ENCODE measurements at regions not wholly inside any gene's neighbourhood (a gene's known extent, or its start where the extent isn't known, plus 50 kb on each side); places are given as distances from the start of the nearest gene placed in this dataset.

GRCh38 chr15:62637950-62638619 lies 404.5 kb upstream of the TPM1 start:
- no peak for DNase-seq (ENCODE audit: low read depth, low spot score)
- in situ Hi-C loops (cut with HindIII; ENCODE audit: low sequenced_read_pairs) = no loop called here
- no peak overlapping the region for H3K4me3 ChIP-seq (ENCODE audit: low read depth, low read length)
- no peak for TF ChIP-seq CTCF (IDR thresholded peaks at IDR 0.05; ENCODE audit: low read depth, low read length)

GRCh38 chr15:62639432-62639831 lies 403.1 kb upstream of the TPM1 start:
- in situ Hi-C loops (cut with HindIII; ENCODE audit: low sequenced_read_pairs) = no loop called here
- no peak overlapping the region for H3K4me3 ChIP-seq (ENCODE audit: low read depth, low read length)
- no peak for DNase-seq (ENCODE audit: low read depth, low spot score)
- TF ChIP-seq CTCF (IDR thresholded peaks at IDR 0.05; ENCODE audit: low read depth, low read length) = no peak

- in situ Hi-C loops (cut with HindIII; ENCODE audit: low sequenced_read_pairs) = no loop called here
- no peak for TF ChIP-seq CTCF (IDR thresholded peaks at IDR 0.05; ENCODE audit: low read depth, low read length)
- no peak for DNase-seq (ENCODE audit: low read depth, low spot score)
- no peak overlapping the region for H3K4me3 ChIP-seq (ENCODE audit: low read depth, low read length)
These were observed 402.5 kb upstream of the TPM1 start for GRCh38 chr15:62639906-62640605.

- DNase-seq (ENCODE audit: low read depth, low spot score) = no peak
- no peak overlapping the region for H3K4me3 ChIP-seq (ENCODE audit: low read depth, low read length)
These were observed 400.7 kb upstream of the TPM1 start for GRCh38 chr15:62641825-62642224.

GRCh38 chr15:62643572-62643971 lies 399.0 kb upstream of the TPM1 start:
- H3K4me3 ChIP-seq (ENCODE audit: low read depth, low read length) = no peak overlapping the region
- in situ Hi-C loops (cut with HindIII; ENCODE audit: low sequenced_read_pairs) = no loop called here
- no peak for DNase-seq (ENCODE audit: low read depth, low spot score)
- no peak for TF ChIP-seq CTCF (IDR thresholded peaks at IDR 0.05; ENCODE audit: low read depth, low read length)

More at GRCh38 chr15:62641825-62642224, 400.7 kb upstream of the TPM1 start:
- in situ Hi-C loops (cut with HindIII; ENCODE audit: low sequenced_read_pairs) = no loop called here
- TF ChIP-seq CTCF (IDR thresholded peaks at IDR 0.05; ENCODE audit: low read depth, low read length) = no peak

- in situ Hi-C loops (cut with HindIII; ENCODE audit: low sequenced_read_pairs) = no loop called here
- no peak overlapping the region for H3K4me3 ChIP-seq (ENCODE audit: low read depth, low read length)
- DNase-seq (ENCODE audit: low read depth, low spot score) = no peak
- TF ChIP-seq CTCF (IDR thresholded peaks at IDR 0.05; ENCODE audit: low read depth, low read length) = no peak
These were observed 398.2 kb upstream of the TPM1 start for GRCh38 chr15:62644216-62644888.

Data from astrocyte of the spinal cord (primary cell).